ENCODE measurements at regions not wholly inside any gene's neighbourhood (a gene's known extent, or its start where the extent isn't known, plus 50 kb on each side); places are given as distances from the start of the nearest gene placed in this dataset.

GRCh38 chr9:99427260-99427659 is 205.2 kb downstream of the SEC61B start:
- in situ Hi-C loops (cut with HindIII; ENCODE audit: extremely low pct_ligation_motif_present, low pct_unique_long_range_greater_than_20kb) (no loop called here), intact Hi-C loops (cut with micrococcal nuclease; ENCODE audit: unreplicated experiment) (no loop called here)
- H3K36me3 ChIP-seq (replicated peaks in 1 of 2; ENCODE audit: control insufficient read depth in 1 of 2, insufficient read depth in 2 of 2, low read length in 2 of 2): no peaks in the 10 kb centered on the region
- no peak overlapping the region for H2AFZ ChIP-seq (ENCODE audit: low read length)
- H3K9me3 ChIP-seq (ENCODE audit: low read length): no peaks in the 10 kb centered on the region
- no peaks in the 10 kb centered on the region for H3K79me2 ChIP-seq (ENCODE audit: insufficient read depth, low read length)
- BruUV-seq (replicated peaks): no TSS peak
- no peaks in the 10 kb centered on the region for H4K20me1 ChIP-seq (ENCODE audit: insufficient read depth, low read length)
- ATAC-seq (no peak), FAIRE-seq (no peak), DNase-seq (ENCODE audit: low spot score) (no peak)
- H3K4me3 ChIP-seq (replicated peaks in 1 of 3; ENCODE audit: insufficient read depth in 1 of 3, low read depth in 2 of 3, low read length in 3 of 3): no peak overlapping the region
- H3K27me3 ChIP-seq (ENCODE audit: control insufficient read depth in 1 of 2, insufficient read depth in 2 of 2, low read length in 2 of 2): no peaks in the 10 kb centered on the region
- ChIA-PET POLR2A (no interaction called here), CTCF (ENCODE audit: low intra/inter-chr PET ratio, low total read pairs) (no interaction called here)
- H3K9ac ChIP-seq (ENCODE audit: insufficient read depth, low read depth, low read length): no peak overlapping the region
- no peak overlapping the region for H3K4me2 ChIP-seq (ENCODE audit: low read depth, low read length)
- TF ChIP-seq HMG20B (CRISPR knock-in tag; conservative IDR thresholded peaks at IDR 0.05) (no peak), NFYB (CRISPR knock-in tag; IDR thresholded peaks at IDR 0.05) (no peak), YEATS4 (CRISPR knock-in tag; IDR thresholded peaks at IDR 0.05; ENCODE audit: borderline replicate concordance) (no peak), MTA1 (CRISPR knock-in tag; IDR thresholded peaks at IDR 0.05; ENCODE audit: borderline replicate concordance) (no peak), HNF4A (CRISPR knock-in tag; IDR thresholded peaks at IDR 0.05) (no peak), ZSCAN31 (CRISPR knock-in tag; IDR thresholded peaks at IDR 0.05; ENCODE audit: low read depth) (no peak), RBM39 (IDR thresholded peaks at IDR 0.05; ENCODE audit: low read depth, low read length, poor library complexity, severe bottlenecking) (no peak), ZNF34 (CRISPR knock-in tag; IDR thresholded peaks at IDR 0.05; ENCODE audit: borderline replicate concordance) (no peak), ZNF354B (CRISPR knock-in tag; IDR thresholded peaks at IDR 0.05) (no peak), FOXK2 (IDR thresholded peaks at IDR 0.05) (no peak), TFE3 (CRISPR knock-in tag; IDR thresholded peaks at IDR 0.05) (no peak), CCDC6 (CRISPR knock-in tag; IDR thresholded peaks at IDR 0.05) (no peak), HNRNPLL (IDR thresholded peaks at IDR 0.05; ENCODE audit: low read depth, low read length, poor library complexity, severe bottlenecking) (no peak), GPBP1L1 (CRISPR knock-in tag; IDR thresholded peaks at IDR 0.05) (no peak), HOMEZ (CRISPR knock-in tag; IDR thresholded peaks at IDR 0.05; ENCODE audit: low read depth) (no peak), ZNF557 (CRISPR knock-in tag; IDR thresholded peaks at IDR 0.05) (no peak)
- TF ChIP-seq, protein P1, sequence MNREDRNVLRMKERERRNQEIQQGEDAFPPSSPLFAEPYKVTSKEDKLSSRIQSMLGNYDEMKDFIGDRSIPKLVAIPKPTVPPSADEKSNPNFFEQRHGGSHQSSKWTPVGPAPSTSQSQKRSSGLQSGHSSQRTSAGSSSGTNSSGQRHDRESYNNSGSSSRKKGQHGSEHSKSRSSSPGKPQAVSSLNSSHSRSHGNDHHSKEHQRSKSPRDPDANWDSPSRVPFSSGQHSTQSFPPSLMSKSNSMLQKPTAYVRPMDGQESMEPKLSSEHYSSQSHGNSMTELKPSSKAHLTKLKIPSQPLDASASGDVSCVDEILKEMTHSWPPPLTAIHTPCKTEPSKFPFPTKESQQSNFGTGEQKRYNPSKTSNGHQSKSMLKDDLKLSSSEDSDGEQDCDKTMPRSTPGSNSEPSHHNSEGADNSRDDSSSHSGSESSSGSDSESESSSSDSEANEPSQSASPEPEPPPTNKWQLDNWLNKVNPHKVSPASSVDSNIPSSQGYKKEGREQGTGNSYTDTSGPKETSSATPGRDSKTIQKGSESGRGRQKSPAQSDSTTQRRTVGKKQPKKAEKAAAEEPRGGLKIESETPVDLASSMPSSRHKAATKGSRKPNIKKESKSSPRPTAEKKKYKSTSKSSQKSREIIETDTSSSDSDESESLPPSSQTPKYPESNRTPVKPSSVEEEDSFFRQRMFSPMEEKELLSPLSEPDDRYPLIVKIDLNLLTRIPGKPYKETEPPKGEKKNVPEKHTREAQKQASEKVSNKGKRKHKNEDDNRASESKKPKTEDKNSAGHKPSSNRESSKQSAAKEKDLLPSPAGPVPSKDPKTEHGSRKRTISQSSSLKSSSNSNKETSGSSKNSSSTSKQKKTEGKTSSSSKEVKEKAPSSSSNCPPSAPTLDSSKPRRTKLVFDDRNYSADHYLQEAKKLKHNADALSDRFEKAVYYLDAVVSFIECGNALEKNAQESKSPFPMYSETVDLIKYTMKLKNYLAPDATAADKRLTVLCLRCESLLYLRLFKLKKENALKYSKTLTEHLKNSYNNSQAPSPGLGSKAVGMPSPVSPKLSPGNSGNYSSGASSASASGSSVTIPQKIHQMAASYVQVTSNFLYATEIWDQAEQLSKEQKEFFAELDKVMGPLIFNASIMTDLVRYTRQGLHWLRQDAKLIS (CRISPR knock-in tag; IDR thresholded peaks at IDR 0.05): no peak
- H3K27ac ChIP-seq (ENCODE audit: extremely low read length, insufficient read depth, low read length): no peak overlapping the region
- no peaks in the 10 kb centered on the region for H3K4me1 ChIP-seq (ENCODE audit: insufficient read depth, low read length)
